Breast epithelium (tissue), 4 donors: ENCODE measurements at regions not wholly inside any gene's neighbourhood (a gene's known extent, or its start where the extent isn't known, plus 50 kb on each side); places are given as distances from the start of the nearest gene placed in this dataset.

ENCODE experiments used
- DNase-seq, 2 donors: peaks; one replicate each; pipeline ENCODE4 v3.0.0-alpha.2; 2019; ENCODE audit warnings: low spot score in 2 of 2
- H3K27ac ChIP-seq, 2 donors: fragments of 200-600 bp; sonication (generic) in 1 of 2; one replicate each; pipeline ENCODE4 v1.5.1; 2016 to 2019; ENCODE audit warnings: mild to moderate bottlenecking in 1 of 2
- H3K27me3 ChIP-seq, 2 donors: fragments of 200-600 bp; sonication (generic) in 1 of 2; one replicate each; pipeline versions ENCODE4 v1.5.1 to v1.6.0; 2017 to 2019; ENCODE audit warnings: control low read depth in 1 of 2, mild to moderate bottlenecking in 1 of 2
- H3K36me3 ChIP-seq: fragments of 200-600 bp; one replicate; pipeline ENCODE4 v1.5.1; 2019
- H3K4me1 ChIP-seq, 2 donors: fragments of 200-600 bp; sonication (generic); one replicate each; pipeline ENCODE4 v1.5.1; 2016 to 2019; ENCODE audit warnings: control low read depth in 1 of 2
- H3K4me3 ChIP-seq, 3 donors: fragments of 200-600 bp; sonication (generic); 1 replicate in 2 of 3; 2 replicates in 1 of 3; pipeline ENCODE4 v1.5.1; 2016 to 2019; ENCODE audit warnings: mild to moderate bottlenecking in 3 of 3, moderate library complexity in 2 of 3
- H3K9me3 ChIP-seq, 2 donors: fragments of 200-600 bp; sonication (generic) in 1 of 2; one replicate each; pipeline ENCODE4 v1.5.1; 2016 to 2019; ENCODE audit warnings: control low read depth in 1 of 2
- CTCF ChIP-seq, 3 donors: fragments of 450-650 bp; IDR thresholded peaks; one replicate each; pipeline ENCODE4 v1.5.1; 2016 to 2017; ENCODE audit warnings: antibody characterized with exemption in 3 of 3, mild to moderate bottlenecking in 3 of 3, moderate library complexity in 3 of 3
- POLR2A ChIP-seq: fragments of 450-650 bp; IDR thresholded peaks from one replicate; pipeline ENCODE4 v1.6.1; 2016; ENCODE audit warnings: antibody characterized with exemption, mild to moderate bottlenecking, moderate library complexity
- POLR2AphosphoS5 ChIP-seq, 3 donors: sonication (generic); formaldehyde crosslinking; IDR thresholded peaks; one replicate each; pipeline ENCODE4 v1.6.1; 2017; ENCODE audit warnings: antibody characterized with exemption in 3 of 3
- intact Hi-C: fragments of 100-400 bp; cut with DNase I; formaldehyde crosslinking; loops from one replicate; pipeline ENCODE4 v1.15.1; 2023; ENCODE audit warnings: low total_unique reads

GRCh38 chr11:79546351-79546750 is 105.5 kb upstream of the TENM4 start:
- H3K27ac ChIP-seq, result no peak overlapping the region
- no peak for DNase-seq
- intact Hi-C loops, result no loop called here
- H3K4me3 ChIP-seq, result no peak overlapping the region
- TF ChIP-seq POLR2A (no peak), CTCF (IDR thresholded peaks at IDR 0.05) (no peak), POLR2AphosphoS5 (IDR thresholded peaks at IDR 0.05) (no peak)
- H3K36me3 ChIP-seq, result no peaks in the 10 kb centered on the region
- no peaks in the 10 kb centered on the region for H3K27me3 ChIP-seq
- no peaks in the 10 kb centered on the region for H3K4me1 ChIP-seq
- H3K9me3 ChIP-seq, result no peaks in the 10 kb centered on the region

GRCh38 chr11:79544361-79544760 is 103.5 kb upstream of the TENM4 start:
- Histone ChIP-seq H3K27ac (no peak overlapping the region), H3K4me1 (no peaks in the 10 kb centered on the region), H3K4me3 (no peak overlapping the region), H3K27me3 (no peaks in the 10 kb centered on the region), H3K9me3 (no peaks in the 10 kb centered on the region), H3K36me3 (no peaks in the 10 kb centered on the region)
- no peak for DNase-seq
- intact Hi-C loops, result no loop called here
- TF ChIP-seq POLR2AphosphoS5 (IDR thresholded peaks at IDR 0.05), result no peak
- no peak for TF ChIP-seq POLR2A
- TF ChIP-seq CTCF (IDR thresholded peaks at IDR 0.05), result no peak

- no peaks in the 10 kb centered on the region for H3K27me3 ChIP-seq
- no peaks in the 10 kb centered on the region for H3K9me3 ChIP-seq
- H3K27ac ChIP-seq, result no peak overlapping the region
- H3K4me3 ChIP-seq, result no peak overlapping the region
- no peaks in the 10 kb centered on the region for H3K36me3 ChIP-seq
- no peak for TF ChIP-seq POLR2A
- TF ChIP-seq CTCF (IDR thresholded peaks at IDR 0.05), result no peak
- TF ChIP-seq POLR2AphosphoS5 (IDR thresholded peaks at IDR 0.05), result no peak
- intact Hi-C loops, result no loop called here
- no peaks in the 10 kb centered on the region for H3K4me1 ChIP-seq
- DNase-seq, result no peak
These were observed 102.3 kb upstream of the TENM4 start for GRCh38 chr11:79543101-79543500.

GRCh38 chr11:79541466-79541865 is 100.6 kb upstream of the TENM4 start:
- Histone ChIP-seq H3K4me1 (no peaks in the 10 kb centered on the region), H3K36me3 (no peaks in the 10 kb centered on the region), H3K27me3 (no peaks in the 10 kb centered on the region), H3K9me3 (no peaks in the 10 kb centered on the region), H3K4me3 (no peak overlapping the region), H3K27ac (no peak overlapping the region)
- TF ChIP-seq POLR2AphosphoS5 (IDR thresholded peaks at IDR 0.05), result no peak
- no peak for TF ChIP-seq CTCF (IDR thresholded peaks at IDR 0.05)
- TF ChIP-seq POLR2A, result no peak
- no peak for DNase-seq
- intact Hi-C loops, result no loop called here

- Histone ChIP-seq H3K27ac (no peak overlapping the region), H3K4me3 (no peak overlapping the region), H3K27me3 (no peaks in the 10 kb centered on the region), H3K4me1 (no peaks in the 10 kb centered on the region), H3K36me3 (no peaks in the 10 kb centered on the region), H3K9me3 (no peaks in the 10 kb centered on the region)
- intact Hi-C loops, result no loop called here
- TF ChIP-seq CTCF (IDR thresholded peaks at IDR 0.05), result no peak
- no peak for DNase-seq
These were observed 97.9 kb upstream of the TENM4 start for GRCh38 chr11:79538775-79539174.
